HAP-1 (cell line): ENCODE measurements at regions not wholly inside any gene's neighbourhood (a gene's known extent, or its start where the extent isn't known, plus 50 kb on each side); places are given as distances from the start of the nearest gene placed in this dataset.
"Not testable (repeated sequence)": the region's sequence is repeated elsewhere in the genome, so short reads cannot be mapped to it uniquely, and the experiment has no call there.

Experiments used
- DNase-seq, 2 experiments: peaks; one replicate each; pipeline ENCODE4 v3.0.0-alpha.2; 2016 to 2020; ENCODE audit warnings: low spot score in 2 of 2
- H3K27me3 ChIP-seq: fragments of 250-450 bp; sonication (Bioruptor Pico); 2 replicates; pipeline ENCODE4 v1.5.1; 2020; ENCODE audit warnings: low read depth, mild to moderate bottlenecking, moderate library complexity
- H3K36me3 ChIP-seq: fragments of 250-450 bp; sonication (Bioruptor Pico); replicated peaks from 2 replicates; pipeline ENCODE4 v1.5.1; 2020; ENCODE audit warnings: mild to moderate bottlenecking
- H3K4me1 ChIP-seq: fragments of 250-450 bp; sonication (Bioruptor Pico); 2 replicates; pipeline ENCODE4 v1.5.1; 2020; ENCODE audit warnings: mild to moderate bottlenecking
- H3K4me3 ChIP-seq: fragments of 250-450 bp; sonication (Bioruptor Pico); 2 replicates; pipeline ENCODE4 v1.5.1; 2020; ENCODE audit warnings: mild to moderate bottlenecking, moderate library complexity
- H3K9me3 ChIP-seq: fragments of 250-450 bp; sonication (Bioruptor Pico); 2 replicates; pipeline ENCODE4 v1.5.1; 2020; ENCODE audit warnings: mild to moderate bottlenecking, moderate library complexity
- in situ Hi-C: fragments of 300-500 bp; cut with MboI; formaldehyde crosslinking; loops from 3 replicates; pipeline ENCODE4 v1.14.3; 2020; ENCODE audit warnings: low sequenced_read_pairs, inconsistent platforms, mixed read lengths

GRCh38 chr7:57198801-57199200 is 66.6 kb upstream of the ZNF479 start:
- no peaks in the 10 kb centered on the region for H3K27me3 ChIP-seq
- no peak for DNase-seq
- H3K9me3 ChIP-seq, result no peaks in the 10 kb centered on the region
- H3K36me3 ChIP-seq, result no peaks in the 10 kb centered on the region
- H3K4me1 ChIP-seq, result no peaks in the 10 kb centered on the region
- no peak overlapping the region for H3K4me3 ChIP-seq
- in situ Hi-C loops, result no loop called here

- in situ Hi-C loops, result no loop called here
- no peak for DNase-seq
- H3K9me3 ChIP-seq, result no peaks in the 10 kb centered on the region
- no peaks in the 10 kb centered on the region for H3K36me3 ChIP-seq
- no peak overlapping the region for H3K4me3 ChIP-seq
- no peaks in the 10 kb centered on the region for H3K4me1 ChIP-seq
- no peaks in the 10 kb centered on the region for H3K27me3 ChIP-seq
These were observed 67.0 kb upstream of the ZNF479 start for GRCh38 chr7:57199252-57199651.

DNA sequence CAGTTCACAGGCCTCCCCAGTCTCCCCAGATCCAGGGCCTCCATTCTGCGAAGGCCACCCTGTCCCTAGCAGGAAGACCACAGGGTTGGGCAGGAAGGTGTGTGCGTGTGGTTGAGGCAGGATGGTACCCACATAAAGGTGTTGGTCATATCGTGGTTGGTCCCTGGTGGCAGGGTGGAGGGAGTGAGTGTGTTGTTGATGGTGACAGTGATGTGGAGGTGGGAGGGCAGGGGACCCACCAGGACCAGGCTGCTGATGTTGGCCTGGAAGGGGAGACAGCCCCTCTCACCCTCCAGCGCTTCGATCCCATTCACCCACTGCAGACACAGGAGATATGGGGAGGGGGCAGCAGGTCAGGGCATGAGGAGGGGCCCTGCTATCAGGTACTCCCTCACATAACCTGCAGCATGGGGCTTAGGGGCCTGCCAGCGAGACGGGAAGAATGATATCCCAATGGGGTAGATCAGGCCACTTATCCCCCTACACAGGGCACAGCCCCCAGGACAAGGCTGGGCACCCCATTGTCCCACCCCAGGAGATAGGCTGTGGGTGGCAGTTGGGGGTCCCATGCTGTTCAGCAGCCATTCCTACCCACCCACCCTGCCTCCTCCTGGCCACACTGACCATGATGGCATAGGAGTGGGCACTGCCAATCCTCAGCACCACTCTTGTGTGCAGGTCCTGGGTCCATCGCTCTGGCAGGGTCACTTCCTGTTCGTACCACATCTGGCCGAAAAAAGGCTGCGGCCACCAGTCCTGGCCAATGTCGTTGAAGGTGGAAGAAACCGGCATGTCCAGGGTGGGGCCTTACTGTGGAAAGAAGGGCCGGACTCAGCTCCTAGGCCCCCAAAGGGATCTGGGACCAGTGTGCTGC is 69.0 kb upstream of the ZNF479 start:
- H3K4me1 ChIP-seq, result no peaks in the 10 kb centered on the region
- no peak overlapping the region for H3K4me3 ChIP-seq
- no peaks in the 10 kb centered on the region for H3K27me3 ChIP-seq
- H3K36me3 ChIP-seq, result no peaks in the 10 kb centered on the region
- in situ Hi-C loops, result no loop called here
- no peaks in the 10 kb centered on the region for H3K9me3 ChIP-seq
- no peak for DNase-seq

DNA sequence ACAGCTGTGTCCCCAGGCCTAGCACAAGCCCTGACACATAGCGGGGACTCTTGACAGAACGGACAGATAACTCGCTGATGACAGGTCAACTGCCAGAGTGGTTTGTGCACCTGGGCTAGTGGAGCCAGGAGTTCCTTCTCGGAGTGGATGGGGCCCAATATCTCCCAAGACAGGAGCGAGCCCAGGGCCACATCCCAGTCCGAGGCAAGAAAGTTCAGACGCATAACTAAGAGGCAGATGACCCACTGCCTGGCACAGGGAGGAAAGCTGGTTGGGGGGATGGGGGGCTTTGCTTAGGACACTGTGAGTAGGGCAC is 69.6 kb upstream of the ZNF479 start:
- no peaks in the 10 kb centered on the region for H3K27me3 ChIP-seq
- no peaks in the 10 kb centered on the region for H3K4me1 ChIP-seq
- H3K36me3 ChIP-seq, result no peaks in the 10 kb centered on the region
- H3K9me3 ChIP-seq, result no peaks in the 10 kb centered on the region
- no peak for DNase-seq
- H3K4me3 ChIP-seq, result no peak overlapping the region
- in situ Hi-C loops, result no loop called here

DNA sequence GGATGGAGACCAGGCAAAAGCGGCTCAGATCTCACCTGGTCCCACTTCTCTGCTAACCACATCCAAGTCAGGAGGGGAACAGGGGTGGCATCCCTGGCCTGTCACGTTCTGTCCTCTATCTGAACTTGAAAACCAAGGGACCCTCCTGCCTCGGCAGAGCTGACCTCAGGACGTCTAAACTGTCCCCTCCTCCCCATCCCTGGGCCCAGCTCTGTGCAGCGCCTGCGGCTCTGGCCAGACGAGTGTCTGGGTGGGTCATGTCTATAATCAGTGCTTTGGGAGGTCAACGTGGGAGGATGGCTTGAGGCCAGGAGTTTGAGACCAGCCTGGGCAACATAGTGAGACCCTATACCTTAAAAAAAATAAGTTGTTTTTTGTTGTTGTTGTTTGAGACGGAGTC is 70.0 kb upstream of the ZNF479 start:
- Histone ChIP-seq H3K4me1 (no peaks in the 10 kb centered on the region), H3K9me3 (no peaks in the 10 kb centered on the region), H3K27me3 (no peaks in the 10 kb centered on the region), H3K4me3 (no peak overlapping the region), H3K36me3 (no peaks in the 10 kb centered on the region)
- DNase-seq, result no peak
- in situ Hi-C loops, result no loop called here

DNA sequence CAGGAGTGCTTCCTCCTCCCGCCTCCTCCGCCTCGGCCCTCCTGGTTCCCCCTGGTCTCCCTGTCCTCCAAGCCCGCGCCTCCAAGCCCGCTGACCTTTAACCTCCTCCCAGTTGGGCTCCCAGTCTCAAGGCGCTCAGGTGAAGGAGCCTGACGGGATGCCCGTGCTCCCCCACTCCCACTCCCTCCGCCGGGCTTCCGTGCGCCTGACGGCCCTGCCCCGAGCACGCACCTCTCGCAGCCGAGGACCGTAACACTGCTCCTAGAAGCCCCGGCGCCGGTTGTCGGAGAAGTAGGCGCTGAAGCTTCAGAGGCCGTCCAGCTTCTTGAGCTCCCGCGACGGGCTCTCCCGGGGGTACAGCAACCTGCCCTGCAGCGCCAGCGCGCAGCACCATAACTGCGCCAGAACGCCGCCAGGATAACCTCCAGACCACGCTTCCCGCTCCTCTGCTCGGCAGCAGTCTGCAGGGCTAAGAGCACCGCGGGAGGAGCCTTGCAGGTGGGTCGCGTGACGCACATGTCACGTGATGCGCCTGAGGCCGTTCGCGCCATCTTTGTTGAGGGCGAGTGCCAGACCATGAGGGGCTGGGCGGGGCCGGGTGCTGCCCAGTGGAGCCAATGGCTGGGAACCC is 71.0 kb upstream of the ZNF479 start:
- in situ Hi-C loops, result no loop called here
- Histone ChIP-seq H3K4me1 (no peaks in the 10 kb centered on the region), H3K9me3 (no peaks in the 10 kb centered on the region), H3K4me3 (no peak overlapping the region), H3K27me3 (no peaks in the 10 kb centered on the region), H3K36me3 (no peaks in the 10 kb centered on the region)
- no peak for DNase-seq

- not testable (repeated sequence) for DNase-seq, H3K9me3 ChIP-seq
These were observed 71.6 kb upstream of the ZNF479 start for GRCh38 chr7:57203858-57204257.

GRCh38 chr7:57204411-57204811 is 72.2 kb upstream of the ZNF479 start:
- Histone ChIP-seq H3K36me3 (no peaks in the 10 kb centered on the region), H3K4me3 (no peak overlapping the region), H3K27me3 (no peaks in the 10 kb centered on the region), H3K4me1 (no peaks in the 10 kb centered on the region), H3K9me3 (no peaks in the 10 kb centered on the region)
- in situ Hi-C loops, result no loop called here
- no peak for DNase-seq

More at GRCh38 chr7:57203858-57204257, 71.6 kb upstream of the ZNF479 start:
- H3K4me1 ChIP-seq, H3K27me3 ChIP-seq, in situ Hi-C loops, H3K36me3 ChIP-seq, H3K4me3 ChIP-seq: not testable (repeated sequence)

DNA sequence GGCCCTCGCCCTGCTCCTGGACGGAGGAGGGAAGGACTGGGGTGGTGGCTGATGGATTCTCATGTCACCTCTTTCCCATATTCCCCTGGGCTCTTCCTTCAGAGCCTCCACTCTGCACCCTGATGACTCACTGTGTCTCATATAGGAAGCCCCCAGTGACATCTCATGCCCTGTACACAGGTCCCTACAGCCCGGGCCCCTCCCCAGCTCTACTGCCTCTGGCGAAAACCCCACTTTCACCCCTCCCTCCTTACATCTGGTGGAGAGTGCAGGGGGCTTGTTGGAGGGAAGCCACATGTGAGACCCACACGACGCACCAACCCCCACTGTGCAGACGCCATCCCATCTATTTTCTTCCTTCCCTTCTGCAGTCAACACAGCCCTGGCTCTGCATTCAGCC is 72.8 kb upstream of the ZNF479 start:
- H3K27me3 ChIP-seq, result no peaks in the 10 kb centered on the region
- no peak for DNase-seq

GRCh38 chr7:57207836-57208235 is 75.6 kb upstream of the ZNF479 start:
- no peak for DNase-seq
- H3K9me3 ChIP-seq, result no peaks in the 10 kb centered on the region; the same call in 1 of the 2 replicates
- in situ Hi-C loops, result no loop called here
- H3K4me1 ChIP-seq, result no peaks in the 10 kb centered on the region
- no peak overlapping the region for H3K4me3 ChIP-seq
- H3K36me3 ChIP-seq, result no peaks in the 10 kb centered on the region
- H3K27me3 ChIP-seq, result no peaks in the 10 kb centered on the region

More for the DNA sequence above, 72.8 kb upstream of the ZNF479 start:
- Histone ChIP-seq H3K9me3 (no peaks in the 10 kb centered on the region), H3K4me3 (no peak overlapping the region), H3K36me3 (no peaks in the 10 kb centered on the region), H3K4me1 (no peaks in the 10 kb centered on the region)
- in situ Hi-C loops, result no loop called here

GRCh38 chr7:57210212-57210611 is 78.0 kb upstream of the ZNF479 start:
- in situ Hi-C loops, result no loop called here
- no peaks in the 10 kb centered on the region for H3K27me3 ChIP-seq
- DNase-seq, result no peak
- no peak overlapping the region for H3K4me3 ChIP-seq
- H3K4me1 ChIP-seq, result no peaks in the 10 kb centered on the region
- no peaks in the 10 kb centered on the region for H3K36me3 ChIP-seq
- H3K9me3 ChIP-seq, result no peaks in the 10 kb centered on the region; the same call in 1 of the 2 replicates

DNA sequence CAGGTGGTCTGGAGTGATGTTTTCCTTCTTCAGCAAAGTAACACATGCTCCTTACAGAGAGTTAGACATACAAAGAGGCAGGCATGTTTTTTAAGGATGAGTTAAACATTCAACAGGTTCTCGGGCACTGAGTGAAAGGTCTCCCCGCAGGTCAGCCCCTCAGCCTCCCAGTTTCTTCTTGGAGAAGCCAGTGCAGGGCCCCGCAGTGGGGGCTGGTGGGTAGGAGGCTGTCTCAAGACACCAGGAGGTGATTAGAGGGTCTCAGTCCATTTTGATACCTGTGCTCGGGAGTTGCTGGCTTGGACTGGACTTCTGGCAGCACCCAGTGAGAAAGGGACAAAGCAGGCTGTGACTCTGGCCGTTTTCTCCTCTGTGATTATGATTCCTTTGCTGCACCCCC is 78.6 kb upstream of the ZNF479 start:
- in situ Hi-C loops, result no loop called here
- no peaks in the 10 kb centered on the region for H3K36me3 ChIP-seq
- no peaks in the 10 kb centered on the region for H3K4me1 ChIP-seq
- no peak for DNase-seq
- H3K4me3 ChIP-seq, result no peak overlapping the region
- no peaks in the 10 kb centered on the region for H3K27me3 ChIP-seq
- no peaks in the 10 kb centered on the region; the same call in 1 of the 2 replicates for H3K9me3 ChIP-seq

DNA sequence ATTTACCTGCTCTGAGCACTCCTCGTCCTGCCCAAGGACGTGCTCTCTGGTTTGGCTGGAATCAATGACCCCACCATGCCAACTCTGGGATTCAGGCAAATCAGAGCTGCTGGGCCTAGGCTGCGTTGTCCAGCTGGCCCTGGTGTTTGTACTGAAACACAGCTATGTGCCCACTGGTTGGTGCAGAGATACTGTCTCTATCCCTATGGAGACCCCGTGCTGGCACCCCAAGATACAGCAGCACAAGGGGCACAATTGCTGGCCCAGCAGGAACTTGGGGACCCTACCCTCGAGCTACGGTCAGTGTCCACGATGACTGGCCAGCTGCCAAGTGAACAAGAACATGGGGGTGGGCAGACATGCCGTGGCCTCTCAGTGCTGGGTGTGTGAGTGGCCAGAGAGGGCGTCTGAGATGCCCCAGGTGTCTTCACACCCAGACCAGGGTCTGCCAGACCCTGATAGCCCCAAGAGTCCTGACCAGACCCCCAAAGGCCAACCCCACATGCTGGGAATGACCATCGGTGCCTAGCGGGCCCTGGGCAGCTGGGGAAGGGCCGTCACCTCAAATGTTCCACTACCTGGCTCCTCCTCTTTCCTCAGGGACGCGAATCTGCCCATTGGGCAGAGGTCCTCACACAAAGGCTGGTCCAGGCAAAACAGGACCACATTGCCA is 79.3 kb upstream of the ZNF479 start:
- Histone ChIP-seq H3K4me1 (no peaks in the 10 kb centered on the region), H3K36me3 (no peaks in the 10 kb centered on the region), H3K9me3 (no peaks in the 10 kb centered on the region; the same call in 1 of the 2 replicates), H3K4me3 (no peak overlapping the region), H3K27me3 (no peaks in the 10 kb centered on the region)
- no peak for DNase-seq
- in situ Hi-C loops, result no loop called here

DNA sequence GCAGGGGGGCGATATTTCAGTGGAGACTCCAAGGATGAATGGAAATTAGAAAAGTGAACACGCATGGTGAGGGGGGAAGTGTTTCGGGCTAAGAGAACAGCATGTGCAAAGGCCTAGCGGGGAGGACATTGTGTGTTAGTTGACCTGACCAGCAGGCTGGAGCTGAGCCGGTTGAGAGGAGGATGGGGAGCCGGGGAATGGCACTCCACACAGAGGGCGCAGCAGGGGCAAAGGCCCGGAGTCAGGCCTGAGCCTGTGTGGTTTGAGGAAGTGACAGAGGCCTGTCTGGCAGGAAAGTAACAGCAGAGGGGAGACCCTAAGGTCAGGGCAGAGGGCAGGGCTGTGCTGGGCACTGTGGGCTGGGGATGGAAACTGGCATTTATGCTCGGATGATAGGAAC is 83.2 kb upstream of the ZNF479 start:
- no peak for DNase-seq
- Histone ChIP-seq H3K4me3 (no peak overlapping the region), H3K4me1 (no peaks in the 10 kb centered on the region), H3K36me3 (no peaks in the 10 kb centered on the region), H3K27me3 (no peaks in the 10 kb centered on the region), H3K9me3 (no peaks in the 10 kb centered on the region; the same call in 1 of the 2 replicates)
- in situ Hi-C loops, result no loop called here
